ENCODE measurements at regions not wholly inside any gene's neighbourhood (a gene's known extent, or its start where the extent isn't known, plus 50 kb on each side); places are given as distances from the start of the nearest gene placed in this dataset.
"Not testable (repeated sequence)": the region's sequence is repeated elsewhere in the genome, so short reads cannot be mapped to it uniquely, and the experiment has no call there.

- no peak for DNase-seq
- Mint-ChIP-seq H3K9me3 (no peaks in the 10 kb centered on the region), H3K27me3 (no peaks in the 10 kb centered on the region), H3K4me3 (no peak overlapping the region), H3K27ac (no peak overlapping the region), H3K36me3 (no peaks in the 10 kb centered on the region), H3K4me1 (no peaks in the 10 kb centered on the region)
Measured at GRCh38 chr17:64729201-64729600, 67.1 kb upstream of the SMURF2 start.

DNA sequence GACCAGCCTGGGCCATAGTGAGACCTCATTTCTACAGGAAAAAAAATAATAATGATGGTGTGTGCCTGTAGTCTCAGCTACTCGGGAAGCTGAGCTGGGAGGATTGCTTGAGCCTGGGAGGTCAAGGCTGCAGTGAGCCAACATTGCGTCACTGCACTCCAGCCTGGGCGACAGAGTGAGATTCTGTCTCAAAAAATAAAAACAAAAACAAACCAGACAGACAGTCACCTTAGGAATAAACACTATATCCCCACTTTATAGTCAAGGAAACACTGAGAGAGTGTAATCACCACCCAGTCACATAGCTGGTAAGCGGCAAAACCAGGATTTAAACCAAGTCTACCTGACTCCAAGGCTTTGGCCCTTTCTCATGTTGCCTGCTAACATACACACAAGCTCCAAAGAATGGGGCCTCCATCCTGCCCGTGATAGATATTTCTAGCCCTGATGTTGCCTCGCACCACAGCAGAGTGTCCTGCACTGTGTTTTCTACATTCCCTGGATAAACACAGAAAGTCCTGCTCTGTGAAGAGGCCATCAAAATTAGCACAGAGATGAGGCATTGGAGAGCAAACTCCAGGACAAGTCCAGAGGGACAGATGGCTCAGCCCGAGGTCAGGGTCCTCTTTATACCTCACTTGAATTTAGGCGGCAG is 66.1 kb upstream of the SMURF2 start:
- no peaks in the 10 kb centered on the region for H3K9me3 Mint-ChIP-seq
- no peaks in the 10 kb centered on the region for H3K4me1 Mint-ChIP-seq
- no peaks in the 10 kb centered on the region for H3K36me3 Mint-ChIP-seq
- H3K4me3 Mint-ChIP-seq, result no peak overlapping the region
- no peak for DNase-seq
- H3K27me3 Mint-ChIP-seq, result no peaks in the 10 kb centered on the region
- H3K27ac Mint-ChIP-seq, result no peak overlapping the region

- not testable (repeated sequence) for H3K27ac Mint-ChIP-seq, H3K4me1 Mint-ChIP-seq, DNase-seq, H3K36me3 Mint-ChIP-seq, H3K9me3 Mint-ChIP-seq, H3K27me3 Mint-ChIP-seq, H3K4me3 Mint-ChIP-seq
Measured at GRCh38 chr17:64726025-64726424, 63.9 kb upstream of the SMURF2 start.

- not testable (repeated sequence) for H3K27ac Mint-ChIP-seq, H3K36me3 Mint-ChIP-seq, DNase-seq, H3K9me3 Mint-ChIP-seq, H3K4me1 Mint-ChIP-seq, H3K27me3 Mint-ChIP-seq, H3K4me3 Mint-ChIP-seq
Measured at GRCh38 chr17:64724246-64724645, 62.1 kb upstream of the SMURF2 start.

DNA sequence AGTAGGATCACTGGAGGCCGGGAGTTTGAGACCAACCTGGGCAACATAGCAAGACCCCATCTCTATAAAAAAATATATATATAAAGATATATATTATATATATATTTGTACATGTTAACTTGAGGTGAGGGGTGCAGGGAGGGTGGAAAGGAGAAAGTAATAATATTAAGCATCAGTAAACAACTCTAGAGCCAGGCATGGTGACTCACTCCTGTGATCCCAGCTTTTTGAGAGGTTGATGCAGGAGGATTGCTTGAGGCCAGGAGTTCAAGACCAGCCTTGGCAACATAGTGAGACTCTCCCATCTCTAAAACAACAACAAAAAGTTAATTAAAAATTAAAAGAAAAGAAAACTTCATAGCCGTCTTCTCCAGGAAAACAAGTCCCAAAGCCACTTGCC is 61.7 kb upstream of the SMURF2 start:
- no peak overlapping the region for H3K27ac Mint-ChIP-seq
- H3K36me3 Mint-ChIP-seq, result no peaks in the 10 kb centered on the region
- peaks cover 3% of the 10 kb centered on the region for H3K27me3 Mint-ChIP-seq
- DNase-seq, result no peak
- H3K4me1 Mint-ChIP-seq, result no peaks in the 10 kb centered on the region
- no peaks in the 10 kb centered on the region for H3K9me3 Mint-ChIP-seq
- no peak overlapping the region for H3K4me3 Mint-ChIP-seq

GRCh38 chr17:64721556-64721955 is 59.4 kb upstream of the SMURF2 start:
- H3K27me3 Mint-ChIP-seq, H3K27ac Mint-ChIP-seq, H3K4me3 Mint-ChIP-seq, H3K9me3 Mint-ChIP-seq, DNase-seq, H3K36me3 Mint-ChIP-seq, H3K4me1 Mint-ChIP-seq: not testable (repeated sequence)

- H3K27me3 Mint-ChIP-seq, H3K9me3 Mint-ChIP-seq, H3K4me3 Mint-ChIP-seq, H3K27ac Mint-ChIP-seq, H3K36me3 Mint-ChIP-seq, H3K4me1 Mint-ChIP-seq, DNase-seq: not testable (repeated sequence)
Measured at GRCh38 chr17:64720253-64720652, 58.1 kb upstream of the SMURF2 start.

GRCh38 chr17:64719517-64719916 is 57.4 kb upstream of the SMURF2 start:
- not testable (repeated sequence) for H3K9me3 Mint-ChIP-seq, H3K27ac Mint-ChIP-seq

GRCh38 chr17:64718816-64719215 is 56.7 kb upstream of the SMURF2 start:
- H3K27me3 Mint-ChIP-seq, H3K4me3 Mint-ChIP-seq, H3K36me3 Mint-ChIP-seq, DNase-seq, H3K9me3 Mint-ChIP-seq, H3K27ac Mint-ChIP-seq, H3K4me1 Mint-ChIP-seq: not testable (repeated sequence)

More at GRCh38 chr17:64719517-64719916, 57.4 kb upstream of the SMURF2 start:
- H3K4me3 Mint-ChIP-seq, H3K27me3 Mint-ChIP-seq, H3K4me1 Mint-ChIP-seq, H3K36me3 Mint-ChIP-seq, DNase-seq: not testable (repeated sequence)

DNA sequence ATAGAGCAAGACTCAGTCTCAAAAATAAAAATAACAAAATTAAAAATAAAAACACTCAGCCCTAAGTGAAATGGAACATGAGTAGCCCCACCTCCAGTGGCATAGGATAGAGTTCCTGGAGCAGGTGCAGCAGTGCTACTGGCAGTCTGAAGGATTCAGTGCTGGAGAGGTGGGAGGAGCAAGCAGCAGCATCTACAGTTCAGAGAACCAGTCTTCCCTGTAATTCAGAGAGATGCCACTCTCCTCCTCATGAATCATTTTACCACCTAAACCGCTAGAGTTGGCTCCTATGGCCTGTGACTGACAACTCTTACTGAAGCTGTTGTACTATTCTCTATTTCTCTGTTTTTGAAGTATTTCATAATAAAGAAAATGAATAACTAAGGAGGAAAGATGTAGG is 56.0 kb upstream of the SMURF2 start:
- H3K4me3 Mint-ChIP-seq, result no peak overlapping the region
- H3K36me3 Mint-ChIP-seq, result peaks cover 2% of the 10 kb centered on the region

GRCh38 chr17:64716496-64716895 is 54.4 kb upstream of the SMURF2 start:
- H3K4me3 Mint-ChIP-seq, H3K27ac Mint-ChIP-seq, DNase-seq, H3K36me3 Mint-ChIP-seq, H3K27me3 Mint-ChIP-seq, H3K9me3 Mint-ChIP-seq: not testable (repeated sequence)
- peaks cover 19% of the 10 kb centered on the region for H3K4me1 Mint-ChIP-seq

More for the DNA sequence above, 56.0 kb upstream of the SMURF2 start:
- Mint-ChIP-seq H3K27me3 (peaks cover 3% of the 10 kb centered on the region), H3K9me3 (no peaks in the 10 kb centered on the region), H3K4me1 (peaks cover 9% of the 10 kb centered on the region), H3K27ac (no peak overlapping the region)
- no peak for DNase-seq

- DNase-seq, H3K9me3 Mint-ChIP-seq, H3K36me3 Mint-ChIP-seq, H3K27me3 Mint-ChIP-seq: not testable (repeated sequence)
- Mint-ChIP-seq H3K4me1 (peaks cover 36% of the 10 kb centered on the region), H3K4me3 (peak overlapping the region; percentile 68), H3K27ac (peak overlapping the region; percentile 46)
Measured at GRCh38 chr17:64713786-64714185, 51.7 kb upstream of the SMURF2 start.

- Mint-ChIP-seq H3K4me3 (peak overlapping the region; percentile 68), H3K27ac (peak overlapping the region; percentile 68), H3K4me1 (peaks cover 42% of the 10 kb centered on the region)
- not testable (repeated sequence) for H3K36me3 Mint-ChIP-seq, H3K27me3 Mint-ChIP-seq, H3K9me3 Mint-ChIP-seq
- peak; percentile 27 for DNase-seq
Measured at GRCh38 chr17:64712557-64713351, 50.6 kb upstream of the SMURF2 start.
